Lower leg skin (tissue), 4 donors: ENCODE measurements at regions not wholly inside any gene's neighbourhood (a gene's known extent, or its start where the extent isn't known, plus 50 kb on each side); places are given as distances from the start of the nearest gene placed in this dataset.

ENCODE experiments used
- DNase-seq, 2 donors: peaks; one replicate each; pipeline ENCODE4 v3.0.0-alpha.2; 2019; ENCODE audit warnings: low spot score in 2 of 2
- H3K4me3 ChIP-seq: fragments of 200-600 bp; sonication (generic); 2 replicates; pipeline ENCODE4 v1.5.1; 2017; ENCODE audit warnings: mild to moderate bottlenecking, low read depth; ENCODE audit not compliant: poor library complexity, severe bottlenecking
- CTCF ChIP-seq, 3 donors: fragments of 450-650 bp; IDR thresholded peaks; one replicate each; pipeline ENCODE4 v1.5.1; 2016; ENCODE audit warnings: antibody characterized with exemption in 3 of 3, mild to moderate bottlenecking in 3 of 3, moderate library complexity in 2 of 3
- POLR2A ChIP-seq, 2 donors: fragments of 450-650 bp; IDR thresholded peaks; one replicate each; pipeline ENCODE4 v1.6.1; 2016 to 2017; ENCODE audit warnings: antibody characterized with exemption in 2 of 2, mild to moderate bottlenecking in 1 of 2, moderate library complexity in 1 of 2
- WGBS, 2 donors: methylation state at CpG; one replicate each; pipeline ENCODE4 v1.1.5; 2018; 5-methylcytosine and 5-hydroxymethylcytosine counted together
- intact Hi-C: fragments of 100-400 bp; cut with DNase I; formaldehyde crosslinking; loops from one replicate; pipeline ENCODE4 v1.15.0; 2023; ENCODE audit warnings: low total_unique reads

DNA sequence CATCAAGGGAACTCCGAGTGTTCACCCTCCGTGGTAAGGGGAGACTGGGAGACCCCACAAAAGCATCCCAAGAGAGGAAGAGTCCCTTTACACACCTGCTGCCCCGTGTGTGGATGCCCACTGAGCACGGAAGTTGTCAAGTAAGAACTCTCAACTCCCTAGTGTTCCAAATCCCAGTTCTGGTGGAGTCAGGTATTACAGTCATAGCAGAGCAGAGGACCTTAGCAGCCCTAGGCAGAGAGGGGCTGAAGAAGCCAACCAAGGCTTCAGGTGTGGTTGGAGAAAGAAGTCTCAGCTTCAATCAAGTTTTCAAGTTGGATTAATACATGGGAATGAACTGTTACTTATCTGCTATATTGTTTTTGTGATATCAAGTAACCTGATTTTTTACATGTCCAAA is 512.5 kb downstream of the RNF144A start:
- DNase-seq, result no peak
- no peak overlapping the region for H3K4me3 ChIP-seq
- intact Hi-C loops, result loop anchor here (5.0 kb wide), 1 partner anchor 1258 kb away; no protein-coding TSS in a partner anchor
- WGBS, 2 donors, result 80 to 87% methylated on average over 4 of the region's 4 CpGs
- TF ChIP-seq CTCF (IDR thresholded peaks at IDR 0.05) (no peak), POLR2A (IDR thresholded peaks at IDR 0.05) (no peak)

- intact Hi-C loops, result no loop called here
- no peak overlapping the region for H3K4me3 ChIP-seq
- DNase-seq, result no peak
- TF ChIP-seq POLR2A (IDR thresholded peaks at IDR 0.05) (no peak), CTCF (IDR thresholded peaks at IDR 0.05) (no peak)
- WGBS, 2 donors, result 73 to 87% methylated on average over 10 of the region's 10 CpGs
Measured at GRCh38 chr2:7430421-7430868, 513.2 kb downstream of the RNF144A start.

DNA sequence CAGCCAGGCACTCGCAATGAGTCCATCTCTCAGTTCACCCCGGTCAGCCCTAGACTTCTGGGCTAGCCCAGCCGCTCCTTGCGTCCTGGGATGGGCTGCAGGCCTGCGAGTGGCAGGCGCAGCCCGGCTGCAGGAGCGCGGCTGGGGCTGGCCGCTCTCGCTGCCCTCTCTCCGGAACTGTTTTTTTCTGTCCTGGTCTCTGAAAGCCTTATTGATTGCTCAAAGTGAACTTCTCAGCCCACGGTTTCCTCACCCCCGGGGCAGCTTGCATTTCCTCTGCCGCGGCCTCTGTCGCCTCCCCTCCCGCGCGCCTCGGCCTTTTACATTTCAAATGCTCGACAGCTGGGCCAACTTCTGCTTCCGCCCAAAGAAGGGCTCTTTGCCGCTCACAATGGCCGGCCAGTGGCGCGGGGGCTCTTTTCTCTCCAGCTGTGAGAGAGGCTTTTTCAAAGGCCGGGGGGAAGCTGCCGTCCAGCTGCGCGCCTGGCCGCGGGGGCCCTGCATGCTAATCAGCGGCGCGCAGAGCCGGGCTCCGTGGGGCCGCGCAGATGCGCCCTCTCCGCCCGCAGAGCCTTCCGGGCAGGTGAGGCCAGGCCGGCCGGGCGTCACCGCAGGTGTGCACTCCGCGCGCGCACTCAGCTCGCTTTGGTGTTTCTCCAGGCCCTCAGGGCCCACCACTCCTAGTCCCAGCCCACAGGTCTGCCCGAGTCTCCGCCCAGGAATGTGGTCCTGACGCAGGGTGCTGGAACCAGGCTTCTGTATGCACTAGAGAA is 513.8 kb downstream of the RNF144A start:
- peak overlapping the region; percentile 14 for H3K4me3 ChIP-seq
- peak; percentile 21 to 90 for DNase-seq
- 24 to 26% methylated on average over 34 to 37 of the region's 56 CpGs for WGBS, 2 donors
- intact Hi-C loops, result no loop called here
- no peak for TF ChIP-seq CTCF (IDR thresholded peaks at IDR 0.05)
- no peak for TF ChIP-seq POLR2A (IDR thresholded peaks at IDR 0.05)

DNA sequence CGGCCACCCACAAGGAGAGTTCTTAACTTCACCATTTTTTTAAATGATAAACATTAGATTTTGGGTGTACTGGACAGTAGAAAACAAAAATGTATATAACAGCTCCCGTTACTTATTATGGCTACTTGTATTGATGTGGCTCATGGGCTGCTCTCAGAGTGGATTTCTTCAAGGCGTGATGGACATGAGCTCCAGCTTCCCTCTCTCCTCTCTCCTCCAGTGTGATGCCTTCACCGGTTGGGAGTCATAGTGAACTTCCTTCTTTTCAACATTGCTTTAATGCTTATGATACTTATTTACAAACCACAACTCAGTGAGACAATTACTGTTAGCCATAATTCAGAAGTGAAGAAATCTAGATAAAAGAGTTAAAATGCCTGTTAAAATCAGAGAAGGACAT is 515.2 kb downstream of the RNF144A start:
- DNase-seq, result no peak
- H3K4me3 ChIP-seq, result no peak overlapping the region
- 89 to 94% methylated on average over 4 of the region's 4 CpGs for WGBS, 2 donors
- TF ChIP-seq CTCF (IDR thresholded peaks at IDR 0.05) (no peak), POLR2A (IDR thresholded peaks at IDR 0.05) (no peak)
- intact Hi-C loops, result no loop called here

DNA sequence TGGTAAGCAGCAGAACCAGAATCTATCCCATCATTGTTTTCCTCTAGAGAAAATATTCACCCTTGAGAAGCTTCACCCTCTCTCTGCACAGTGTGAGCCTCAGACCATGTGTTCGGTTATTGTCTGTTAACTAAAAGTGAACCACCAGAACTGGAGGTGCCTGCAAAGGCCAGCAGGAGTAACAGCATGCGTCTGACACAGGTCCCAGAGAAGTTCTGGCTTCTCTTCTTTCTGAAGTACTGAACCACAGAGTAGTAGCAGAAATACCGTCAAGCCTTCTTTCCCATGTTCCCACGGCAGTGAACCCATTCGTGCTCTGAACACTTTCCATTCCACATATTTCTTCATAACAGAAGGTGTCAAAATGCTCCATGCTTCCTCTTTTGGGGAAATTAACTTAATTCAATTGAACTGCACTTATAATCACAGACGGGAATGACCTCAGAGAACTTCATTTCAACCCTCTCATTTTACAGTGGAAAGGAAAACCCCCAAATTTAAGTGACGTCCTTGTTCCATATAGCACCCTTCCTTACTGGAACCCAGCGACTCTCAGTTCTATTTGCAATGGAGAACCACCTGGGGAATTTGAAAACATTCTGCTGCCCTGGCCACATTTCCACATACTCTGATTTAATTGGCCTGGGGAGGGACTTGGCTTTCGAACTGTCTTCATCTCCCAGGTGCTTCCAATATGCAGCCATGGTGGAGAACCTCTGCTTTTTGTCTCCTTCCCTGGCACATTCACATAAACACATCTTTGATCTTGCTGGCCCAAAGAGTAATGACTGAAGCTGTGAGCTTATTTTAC is 519.1 kb downstream of the RNF144A start:
- no peak overlapping the region for H3K4me3 ChIP-seq
- intact Hi-C loops, result no loop called here
- no peak for DNase-seq
- WGBS, 2 donors, result 79 to 85% methylated on average over 9 of the region's 9 CpGs
- TF ChIP-seq POLR2A (IDR thresholded peaks at IDR 0.05) (no peak), CTCF (IDR thresholded peaks at IDR 0.05) (no peak)
